ENCODE measurements at regions not wholly inside any gene's neighbourhood (a gene's known extent, or its start where the extent isn't known, plus 50 kb on each side); places are given as distances from the start of the nearest gene placed in this dataset.

GRCh38 chr3:61445924-61446323 lies 115.4 kb upstream of the PTPRG start:
- Mint-ChIP-seq H3K4me3 (no peak overlapping the region), H3K27me3 (peaks cover 0 to 1% of the 10 kb centered on the region in 2 donors), H3K36me3 (no peaks in the 10 kb centered on the region), H3K27ac (no peak overlapping the region), H3K4me1 (no peaks in the 10 kb centered on the region), H3K9me3 (no peaks in the 10 kb centered on the region)
- no CpG with 5 or more reads among the region's 7 CpGs for WGBS (ENCODE audit: insufficient coverage)
- no peaks in the 10 kb centered on the region for H3K4me1 ChIP-seq (ENCODE audit: control insufficient read depth in 1 of 2, extremely low read depth in 1 of 2, insufficient read depth in 2 of 2, low read length in 2 of 2)
- POLR2A ChIA-PET = no interaction called here
- no peaks in the 10 kb centered on the region for H3K27me3 ChIP-seq (replicated peaks in 1 of 2; ENCODE audit: control insufficient read depth in 2 of 2, extremely low read depth in 1 of 2, insufficient read depth in 2 of 2, low read length in 1 of 2)
- H3K36me3 ChIP-seq (ENCODE audit: control insufficient read depth in 2 of 2, extremely low read depth in 1 of 2, insufficient read depth in 1 of 2, low read length in 1 of 2) = no peaks in the 10 kb centered on the region
- CTCF ChIA-PET = no interaction called here
- no peak overlapping the region for H3K4me3 ChIP-seq (ENCODE audit: control insufficient read depth in 1 of 2, extremely low read depth in 1 of 2, low read length in 1 of 2)
- H3K27ac ChIP-seq (ENCODE audit: low read length) = no peak overlapping the region
- ATAC-seq (replicated peaks in 1 of 4) (no peak), DNase-seq (no peak)
- no peaks in the 10 kb centered on the region for H3K9me3 ChIP-seq

DNA sequence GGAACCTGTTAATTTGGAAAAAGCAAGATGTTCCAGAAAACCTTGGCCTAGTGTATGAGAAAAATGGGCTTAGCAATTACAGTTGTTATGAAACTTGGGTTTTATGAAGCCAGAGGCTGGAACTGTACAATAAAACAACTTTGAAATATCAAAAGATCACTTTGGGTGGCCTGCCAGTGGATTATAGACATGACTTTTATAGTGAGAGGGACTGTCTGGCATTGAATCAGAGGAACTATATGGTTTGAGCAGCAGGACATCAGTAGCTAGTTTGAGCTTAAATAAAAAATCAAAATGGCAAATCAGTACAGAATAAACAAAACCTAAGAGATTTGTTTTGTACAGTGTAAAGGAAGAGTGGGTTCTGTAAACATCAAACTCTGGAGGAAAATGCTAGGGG lies 115.0 kb upstream of the PTPRG start:
- DNase-seq (no peak), ATAC-seq (replicated peaks in 1 of 4) (no peak)
- no peaks in the 10 kb centered on the region for H3K36me3 ChIP-seq (ENCODE audit: control insufficient read depth in 2 of 2, extremely low read depth in 1 of 2, insufficient read depth in 1 of 2, low read length in 1 of 2)
- no peaks in the 10 kb centered on the region for H3K9me3 ChIP-seq
- no peak overlapping the region for H3K27ac ChIP-seq (ENCODE audit: low read length)
- no peak overlapping the region for H3K4me3 ChIP-seq (ENCODE audit: control insufficient read depth in 1 of 2, extremely low read depth in 1 of 2, low read length in 1 of 2)
- Mint-ChIP-seq H3K36me3 (no peaks in the 10 kb centered on the region), H3K27ac (no peak overlapping the region), H3K4me3 (no peak overlapping the region), H3K27me3 (peaks cover 0 to 5% of the 10 kb centered on the region in 2 donors), H3K4me1 (no peaks in the 10 kb centered on the region), H3K9me3 (no peaks in the 10 kb centered on the region)
- POLR2A ChIA-PET = no interaction called here
- H3K4me1 ChIP-seq (ENCODE audit: control insufficient read depth in 1 of 2, extremely low read depth in 1 of 2, insufficient read depth in 2 of 2, low read length in 2 of 2) = no peaks in the 10 kb centered on the region
- H3K27me3 ChIP-seq (replicated peaks in 1 of 2; ENCODE audit: control insufficient read depth in 2 of 2, extremely low read depth in 1 of 2, insufficient read depth in 2 of 2, low read length in 1 of 2) = no peaks in the 10 kb centered on the region
- CTCF ChIA-PET = no interaction called here

- Mint-ChIP-seq H3K27ac (no peak overlapping the region), H3K4me3 (no peak overlapping the region), H3K4me1 (no peaks in the 10 kb centered on the region), H3K36me3 (no peaks in the 10 kb centered on the region), H3K27me3 (peaks cover 0 to 12% of the 10 kb centered on the region in 2 donors), H3K9me3 (no peaks in the 10 kb centered on the region)
- Histone ChIP-seq H3K36me3 (ENCODE audit: control insufficient read depth in 2 of 2, extremely low read depth in 1 of 2, insufficient read depth in 1 of 2, low read length in 1 of 2) (no peaks in the 10 kb centered on the region), H3K9me3 (no peaks in the 10 kb centered on the region), H3K4me1 (ENCODE audit: control insufficient read depth in 1 of 2, extremely low read depth in 1 of 2, insufficient read depth in 2 of 2, low read length in 2 of 2) (no peaks in the 10 kb centered on the region), H3K4me3 (ENCODE audit: control insufficient read depth in 1 of 2, extremely low read depth in 1 of 2, low read length in 1 of 2) (no peak overlapping the region), H3K27me3 (replicated peaks in 1 of 2; ENCODE audit: control insufficient read depth in 2 of 2, extremely low read depth in 1 of 2, insufficient read depth in 2 of 2, low read length in 1 of 2) (no peaks in the 10 kb centered on the region), H3K27ac (ENCODE audit: low read length) (no peak overlapping the region)
- ChIA-PET POLR2A (no interaction called here), CTCF (no interaction called here)
- DNase-seq (no peak), ATAC-seq (replicated peaks in 1 of 4) (no peak)
- WGBS (ENCODE audit: insufficient coverage) = no CpG with 5 or more reads among the region's 2 CpGs
These were observed 113.0 kb upstream of the PTPRG start for GRCh38 chr3:61448378-61448777.

DNA sequence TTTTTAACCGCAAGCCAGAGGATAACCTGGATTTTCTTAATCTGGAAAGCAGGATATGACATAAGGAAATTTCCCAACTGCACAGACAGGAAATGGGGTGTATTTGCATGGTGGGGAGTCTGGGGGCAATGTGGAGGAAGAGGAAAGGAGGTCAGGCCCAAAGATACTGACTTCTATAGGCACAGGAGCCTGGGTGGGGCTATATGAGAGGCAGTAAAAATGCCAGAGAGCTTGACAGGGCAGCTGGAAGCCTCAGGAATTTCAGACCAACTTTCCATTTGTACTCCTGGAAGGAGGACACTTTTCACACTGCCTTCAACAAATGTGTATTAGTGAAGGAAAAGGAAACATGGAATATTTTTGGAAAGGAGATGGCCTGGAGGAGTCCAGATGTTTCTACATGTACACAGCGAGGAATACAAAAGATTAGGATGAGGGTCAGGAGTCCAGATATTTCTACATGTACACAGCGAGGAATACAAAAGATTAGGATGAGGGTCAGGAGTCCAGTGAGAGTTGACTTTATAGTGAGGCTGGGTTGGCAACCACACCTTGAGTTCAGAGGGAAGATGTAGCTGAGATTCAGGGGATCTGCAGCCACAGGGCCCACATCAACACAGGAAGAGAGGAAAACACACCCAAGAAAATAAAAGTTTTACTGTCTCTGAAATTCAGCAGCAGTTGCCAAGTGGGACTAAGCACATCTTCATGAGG lies 111.9 kb upstream of the PTPRG start:
- H3K4me1 Mint-ChIP-seq = no peaks in the 10 kb centered on the region
- Histone ChIP-seq H3K27ac (ENCODE audit: low read length) (no peak overlapping the region), H3K27me3 (replicated peaks in 1 of 2; ENCODE audit: control insufficient read depth in 2 of 2, extremely low read depth in 1 of 2, insufficient read depth in 2 of 2, low read length in 1 of 2) (no peaks in the 10 kb centered on the region), H3K4me1 (ENCODE audit: control insufficient read depth in 1 of 2, extremely low read depth in 1 of 2, insufficient read depth in 2 of 2, low read length in 2 of 2) (no peaks in the 10 kb centered on the region), H3K9me3 (no peaks in the 10 kb centered on the region), H3K4me3 (ENCODE audit: control insufficient read depth in 1 of 2, extremely low read depth in 1 of 2, low read length in 1 of 2) (no peak overlapping the region), H3K36me3 (ENCODE audit: control insufficient read depth in 2 of 2, extremely low read depth in 1 of 2, insufficient read depth in 1 of 2, low read length in 1 of 2) (no peaks in the 10 kb centered on the region)
- WGBS (ENCODE audit: insufficient coverage) = 58% methylated on average over 2 of the region's 3 CpGs
- no peaks in the 10 kb centered on the region for H3K9me3 Mint-ChIP-seq
- ATAC-seq (replicated peaks in 1 of 4) (no peak), DNase-seq (no peak)
- ChIA-PET POLR2A (no interaction called here), CTCF (no interaction called here)
- H3K36me3 Mint-ChIP-seq = no peaks in the 10 kb centered on the region
- H3K27ac Mint-ChIP-seq = no peak overlapping the region
- no peak overlapping the region for H3K4me3 Mint-ChIP-seq
- peaks cover 0 to 12% of the 10 kb centered on the region in 2 donors for H3K27me3 Mint-ChIP-seq

GRCh38 chr3:61450866-61451265 lies 110.5 kb upstream of the PTPRG start:
- Histone ChIP-seq H3K36me3 (ENCODE audit: control insufficient read depth in 2 of 2, extremely low read depth in 1 of 2, insufficient read depth in 1 of 2, low read length in 1 of 2) (no peaks in the 10 kb centered on the region), H3K9me3 (no peaks in the 10 kb centered on the region), H3K4me1 (ENCODE audit: control insufficient read depth in 1 of 2, extremely low read depth in 1 of 2, insufficient read depth in 2 of 2, low read length in 2 of 2) (no peaks in the 10 kb centered on the region), H3K4me3 (ENCODE audit: control insufficient read depth in 1 of 2, extremely low read depth in 1 of 2, low read length in 1 of 2) (no peak overlapping the region), H3K27me3 (replicated peaks in 1 of 2; ENCODE audit: control insufficient read depth in 2 of 2, extremely low read depth in 1 of 2, insufficient read depth in 2 of 2, low read length in 1 of 2) (no peaks in the 10 kb centered on the region), H3K27ac (ENCODE audit: low read length) (no peak overlapping the region)
- H3K4me3 Mint-ChIP-seq = no peak overlapping the region
- H3K9me3 Mint-ChIP-seq = peaks cover 0 to 5% (median 0%) of the 10 kb centered on the region in 3 donors
- POLR2A ChIA-PET = no interaction called here
- ATAC-seq (replicated peaks in 1 of 4) = no peak
- no peak overlapping the region for H3K27ac Mint-ChIP-seq
- CTCF ChIA-PET = no interaction called here
- peaks cover 0 to 12% of the 10 kb centered on the region in 2 donors for H3K27me3 Mint-ChIP-seq
- no peaks in the 10 kb centered on the region for H3K36me3 Mint-ChIP-seq
- no peaks in the 10 kb centered on the region for H3K4me1 Mint-ChIP-seq
- DNase-seq = no peak
- WGBS (ENCODE audit: insufficient coverage) = 69% methylated on average over 2 of the region's 2 CpGs

- Histone ChIP-seq H3K4me1 (ENCODE audit: control insufficient read depth in 1 of 2, extremely low read depth in 1 of 2, insufficient read depth in 2 of 2, low read length in 2 of 2) (no peaks in the 10 kb centered on the region), H3K9me3 (no peaks in the 10 kb centered on the region), H3K27ac (ENCODE audit: low read length) (no peak overlapping the region), H3K4me3 (ENCODE audit: control insufficient read depth in 1 of 2, extremely low read depth in 1 of 2, low read length in 1 of 2) (no peak overlapping the region), H3K27me3 (replicated peaks in 1 of 2; ENCODE audit: control insufficient read depth in 2 of 2, extremely low read depth in 1 of 2, insufficient read depth in 2 of 2, low read length in 1 of 2) (no peaks in the 10 kb centered on the region), H3K36me3 (ENCODE audit: control insufficient read depth in 2 of 2, extremely low read depth in 1 of 2, insufficient read depth in 1 of 2, low read length in 1 of 2) (no peaks in the 10 kb centered on the region)
- Mint-ChIP-seq H3K9me3 (peaks cover 0 to 5% (median 0%) of the 10 kb centered on the region in 3 donors), H3K36me3 (no peaks in the 10 kb centered on the region), H3K4me3 (no peak overlapping the region), H3K27ac (no peak overlapping the region), H3K27me3 (peaks cover 0 to 12% of the 10 kb centered on the region in 2 donors), H3K4me1 (no peaks in the 10 kb centered on the region)
- POLR2A ChIA-PET = no interaction called here
- ATAC-seq (replicated peaks in 1 of 4) = no peak
- no peak for DNase-seq
- WGBS (ENCODE audit: insufficient coverage) = 90% methylated on average over 3 of the region's 4 CpGs
- CTCF ChIA-PET = no interaction called here
These were observed 109.5 kb upstream of the PTPRG start for GRCh38 chr3:61451841-61452240.

DNA sequence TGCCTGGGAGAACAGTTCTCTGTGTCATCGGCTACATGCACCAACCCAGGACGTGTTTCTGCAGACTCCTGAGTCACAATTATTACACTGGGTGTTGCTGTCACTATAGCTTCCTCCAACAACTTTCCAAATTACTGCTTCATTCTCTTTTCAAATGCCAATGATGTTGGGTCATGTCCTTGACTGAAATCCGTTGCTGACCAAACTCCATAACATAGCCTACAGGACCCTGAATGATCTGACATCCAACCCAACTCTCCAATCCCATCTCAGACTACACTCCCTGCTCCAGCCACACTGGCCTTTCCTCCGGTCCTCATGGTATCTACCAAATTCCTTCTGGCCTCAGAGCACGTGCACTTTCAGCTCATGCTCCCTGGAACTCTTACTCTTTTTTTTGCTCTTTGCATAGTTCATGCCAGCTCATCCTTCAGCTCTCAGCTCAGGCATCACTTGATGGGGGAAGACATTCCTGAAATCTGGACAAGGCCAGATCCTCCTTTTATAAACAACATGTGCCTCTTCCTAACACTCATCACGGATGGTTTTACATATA lies 108.8 kb upstream of the PTPRG start:
- H3K4me3 Mint-ChIP-seq = no peak overlapping the region
- no peaks in the 10 kb centered on the region for H3K27me3 ChIP-seq (replicated peaks in 1 of 2; ENCODE audit: control insufficient read depth in 2 of 2, extremely low read depth in 1 of 2, insufficient read depth in 2 of 2, low read length in 1 of 2)
- no peak overlapping the region for H3K4me3 ChIP-seq (ENCODE audit: control insufficient read depth in 1 of 2, extremely low read depth in 1 of 2, low read length in 1 of 2)
- H3K4me1 Mint-ChIP-seq = no peaks in the 10 kb centered on the region
- H3K9me3 Mint-ChIP-seq = peaks cover 0 to 5% (median 0%) of the 10 kb centered on the region in 3 donors
- ChIA-PET CTCF (no interaction called here), POLR2A (no interaction called here)
- 78% methylated on average over 5 of the region's 6 CpGs for WGBS (ENCODE audit: insufficient coverage)
- H3K36me3 ChIP-seq (ENCODE audit: control insufficient read depth in 2 of 2, extremely low read depth in 1 of 2, insufficient read depth in 1 of 2, low read length in 1 of 2) = no peaks in the 10 kb centered on the region
- H3K36me3 Mint-ChIP-seq = no peaks in the 10 kb centered on the region
- no peak overlapping the region for H3K27ac Mint-ChIP-seq
- H3K27ac ChIP-seq (ENCODE audit: low read length) = no peak overlapping the region
- H3K27me3 Mint-ChIP-seq = peaks cover 0 to 12% of the 10 kb centered on the region in 2 donors
- DNase-seq (no peak), ATAC-seq (replicated peaks in 1 of 4) (no peak)
- no peaks in the 10 kb centered on the region for H3K9me3 ChIP-seq
- no peaks in the 10 kb centered on the region for H3K4me1 ChIP-seq (ENCODE audit: control insufficient read depth in 1 of 2, extremely low read depth in 1 of 2, insufficient read depth in 2 of 2, low read length in 2 of 2)
